CD14-positive monocyte (primary cell): ENCODE measurements at regions not wholly inside any gene's neighbourhood (a gene's known extent, or its start where the extent isn't known, plus 50 kb on each side); places are given as distances from the start of the nearest gene placed in this dataset.

Experiments used
- DNase-seq, 3 donors: peaks; one replicate each; pipeline ENCODE4 v3.0.0-alpha.2; 2011 to 2022
- H2AFZ ChIP-seq: 2 replicates; pipeline ENCODE4 v1.6.0; 2012; ENCODE audit warnings: mild to moderate bottlenecking, low read depth, low read length, inconsistent platforms; ENCODE audit not compliant: insufficient read depth, poor library complexity, severe bottlenecking
- H3K27ac ChIP-seq, 2 donors: 1 replicate in 1 of 2; 2 replicates in 1 of 2; pipeline ENCODE4 v1.5.1; 2012 to 2013; ENCODE audit warnings: low read length in 2 of 2, control low read depth in 1 of 2, inconsistent platforms in 1 of 2, low read depth in 1 of 2, mild to moderate bottlenecking in 1 of 2
- H3K27me3 ChIP-seq, 2 donors: one replicate each; pipeline versions ENCODE4 v1.6.0 to v1.6.1; 2011 to 2013; ENCODE audit warnings: low read length in 2 of 2; ENCODE audit not compliant: control insufficient read depth in 2 of 2, insufficient read depth in 2 of 2
- H3K36me3 ChIP-seq, 2 donors: replicated peaks in 1 of 2; 1 replicate in 1 of 2; 2 replicates in 1 of 2; pipeline versions ENCODE4 v1.5.1 to v1.6.1; 2012 to 2013; ENCODE audit warnings: low read length in 2 of 2, control low read depth in 1 of 2, inconsistent platforms in 1 of 2, mild to moderate bottlenecking in 1 of 2; ENCODE audit not compliant: insufficient read depth in 2 of 2, control insufficient read depth in 1 of 2
- H3K4me1 ChIP-seq, 2 donors: 1 replicate in 1 of 2; 2 replicates in 1 of 2; pipeline versions ENCODE4 v1.5.1 to v1.6.1; 2012 to 2013; ENCODE audit warnings: low read length in 2 of 2, control low read depth in 1 of 2, inconsistent platforms in 1 of 2, mild to moderate bottlenecking in 1 of 2, moderate library complexity in 1 of 2; ENCODE audit not compliant: insufficient read depth in 2 of 2, control insufficient read depth in 1 of 2
- H3K4me2 ChIP-seq: replicated peaks from 2 replicates; pipeline ENCODE3; 2012; ENCODE audit warnings: low read length, moderate library complexity, mild to moderate bottlenecking; ENCODE audit not compliant: poor library complexity, severe bottlenecking; ENCODE audit errors: extremely low read depth
- H3K4me3 ChIP-seq, 3 experiments: fragments of 200-600 bp in 1 of 3; sonication (generic) in 1 of 3; replicated peaks in 1 of 3; 1 replicate in 2 of 3; 2 replicates in 1 of 3; pipeline ENCODE4 v1.5.1; 2011 to 2013; ENCODE audit warnings: low read length in 3 of 3, mild to moderate bottlenecking in 3 of 3, control low read depth in 2 of 3, low read depth in 2 of 3, inconsistent platforms in 1 of 3, moderate library complexity in 1 of 3
- H3K79me2 ChIP-seq: 2 replicates; pipeline ENCODE4 v1.6.0; 2012; ENCODE audit warnings: mild to moderate bottlenecking, control low read depth, inconsistent platforms, low read length, moderate library complexity; ENCODE audit not compliant: insufficient read depth
- H3K9ac ChIP-seq: 2 replicates; pipeline ENCODE4 v1.6.0; 2017; ENCODE audit warnings: low read length, mild to moderate bottlenecking; ENCODE audit not compliant: insufficient read depth, poor library complexity, severe bottlenecking
- H3K9me3 ChIP-seq, 2 donors: replicated peaks in 1 of 2; 1 replicate in 1 of 2; 2 replicates in 1 of 2; pipeline versions ENCODE4 v1.5.1 to v1.6.1; 2012 to 2013; ENCODE audit warnings: low read length in 2 of 2, control low read depth in 1 of 2; ENCODE audit not compliant: control insufficient read depth in 1 of 2, insufficient read depth in 1 of 2
- H4K20me1 ChIP-seq: 2 replicates; pipeline ENCODE4 v1.6.0; 2012; ENCODE audit warnings: mild to moderate bottlenecking, low read length, control low read depth, moderate library complexity; ENCODE audit not compliant: insufficient read depth
- H3K27ac Mint-ChIP-seq, 7 donors: one replicate each; pipeline ENCODE4 v1.8.0; 2020; ENCODE audit warnings: mild to moderate bottlenecking in 7 of 7, mixed read lengths in 7 of 7, moderate library complexity in 6 of 7, inconsistent platforms in 2 of 7
- H3K27me3 Mint-ChIP-seq, 3 donors: one replicate each; pipeline ENCODE4 v1.8.0; 2021 to 2022; ENCODE audit warnings: low read depth in 3 of 3, mild to moderate bottlenecking in 3 of 3, mixed read lengths in 3 of 3, moderate library complexity in 3 of 3, inconsistent platforms in 1 of 3
- H3K36me3 Mint-ChIP-seq, 2 donors: one replicate each; pipeline ENCODE4 v1.8.0; 2020; ENCODE audit warnings: mixed read lengths in 2 of 2, inconsistent platforms in 1 of 2, mild to moderate bottlenecking in 1 of 2
- H3K4me1 Mint-ChIP-seq: one replicate; pipeline ENCODE4 v1.8.0; 2020; ENCODE audit warnings: mild to moderate bottlenecking, mixed read lengths
- H3K4me3 Mint-ChIP-seq, 2 donors: one replicate each; pipeline ENCODE4 v1.8.0; 2020; ENCODE audit warnings: mild to moderate bottlenecking in 2 of 2, mixed read lengths in 2 of 2, moderate library complexity in 1 of 2
- H3K9me3 Mint-ChIP-seq, 7 donors: one replicate each; pipeline ENCODE4 v1.8.0; 2020 to 2022; ENCODE audit warnings: mixed read lengths in 7 of 7, mild to moderate bottlenecking in 6 of 7, moderate library complexity in 6 of 7, inconsistent platforms in 2 of 7
- WGBS: methylation state at CpG from one replicate; pipeline ENCODE4 v1.1.5; 2013; ENCODE audit warnings: missing lambda C conversion rate; ENCODE audit not compliant: insufficient coverage; 5-methylcytosine and 5-hydroxymethylcytosine counted together
- intact Hi-C, 2 donors: fragments of 100-400 bp; cut with micrococcal nuclease; formaldehyde crosslinking; loops; one replicate each; pipeline versions ENCODE4 v1.15.0 to v1.15.1; 2023
- TF ChIP-seq, protein P1 (sequence below): fragments of 200-600 bp; IDR thresholded peaks from one replicate; pipeline ENCODE4 v1.8.0; 2022; ENCODE audit warnings: antibody characterized with exemption, mild to moderate bottlenecking

DNA sequence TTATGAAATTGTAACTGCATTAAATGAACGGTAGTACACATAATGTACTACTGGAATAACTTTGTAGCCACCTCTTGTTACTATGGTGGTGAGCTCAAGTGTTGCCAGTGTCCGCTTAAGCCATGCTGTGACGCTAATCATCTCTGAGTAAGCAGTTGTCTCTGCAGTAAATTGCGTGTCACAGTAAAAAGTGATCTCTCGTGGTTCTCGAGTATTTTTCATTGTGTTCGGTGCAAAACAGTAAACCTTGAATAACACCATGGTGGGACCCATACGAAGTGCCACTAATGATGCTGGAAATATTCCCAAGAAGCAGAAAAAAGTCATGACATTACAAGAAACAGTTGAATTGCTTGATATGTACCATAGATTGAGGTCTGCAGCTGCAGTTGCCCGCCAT lies 524.8 kb downstream of the SOX5 start:
- TF ChIP-seq, protein P1, sequence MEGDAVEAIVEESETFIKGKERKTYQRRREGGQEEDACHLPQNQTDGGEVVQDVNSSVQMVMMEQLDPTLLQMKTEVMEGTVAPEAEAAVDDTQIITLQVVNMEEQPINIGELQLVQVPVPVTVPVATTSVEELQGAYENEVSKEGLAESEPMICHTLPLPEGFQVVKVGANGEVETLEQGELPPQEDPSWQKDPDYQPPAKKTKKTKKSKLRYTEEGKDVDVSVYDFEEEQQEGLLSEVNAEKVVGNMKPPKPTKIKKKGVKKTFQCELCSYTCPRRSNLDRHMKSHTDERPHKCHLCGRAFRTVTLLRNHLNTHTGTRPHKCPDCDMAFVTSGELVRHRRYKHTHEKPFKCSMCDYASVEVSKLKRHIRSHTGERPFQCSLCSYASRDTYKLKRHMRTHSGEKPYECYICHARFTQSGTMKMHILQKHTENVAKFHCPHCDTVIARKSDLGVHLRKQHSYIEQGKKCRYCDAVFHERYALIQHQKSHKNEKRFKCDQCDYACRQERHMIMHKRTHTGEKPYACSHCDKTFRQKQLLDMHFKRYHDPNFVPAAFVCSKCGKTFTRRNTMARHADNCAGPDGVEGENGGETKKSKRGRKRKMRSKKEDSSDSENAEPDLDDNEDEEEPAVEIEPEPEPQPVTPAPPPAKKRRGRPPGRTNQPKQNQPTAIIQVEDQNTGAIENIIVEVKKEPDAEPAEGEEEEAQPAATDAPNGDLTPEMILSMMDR = no peak
- Mint-ChIP-seq H3K4me3 (no peak overlapping the region), H3K36me3 (no peaks in the 10 kb centered on the region), H3K9me3 (peaks cover 2 to 17% (median 4%) of the 10 kb centered on the region in 7 donors), H3K27me3 (peaks cover 0 to 3% (median 0%) of the 10 kb centered on the region in 3 donors), H3K27ac (no peak overlapping the region), H3K4me1 (no peaks in the 10 kb centered on the region)
- H3K36me3 ChIP-seq = no peaks in the 10 kb centered on the region
- no peak overlapping the region for H3K27ac ChIP-seq
- intact Hi-C loops = no loop called here
- no peaks in the 10 kb centered on the region for H4K20me1 ChIP-seq
- H3K4me1 ChIP-seq = no peaks in the 10 kb centered on the region
- H3K9ac ChIP-seq = no peak overlapping the region
- H3K4me3 ChIP-seq = no peak overlapping the region
- no peaks in the 10 kb centered on the region for H3K27me3 ChIP-seq
- H3K4me2 ChIP-seq = no peak overlapping the region
- 79% methylated on average over 4 of the region's 9 CpGs for WGBS
- peaks cover 0 to 10% of the 10 kb centered on the region in 2 donors for H3K9me3 ChIP-seq
- no peak overlapping the region for H2AFZ ChIP-seq
- H3K79me2 ChIP-seq = no peaks in the 10 kb centered on the region
- no peak for DNase-seq

DNA sequence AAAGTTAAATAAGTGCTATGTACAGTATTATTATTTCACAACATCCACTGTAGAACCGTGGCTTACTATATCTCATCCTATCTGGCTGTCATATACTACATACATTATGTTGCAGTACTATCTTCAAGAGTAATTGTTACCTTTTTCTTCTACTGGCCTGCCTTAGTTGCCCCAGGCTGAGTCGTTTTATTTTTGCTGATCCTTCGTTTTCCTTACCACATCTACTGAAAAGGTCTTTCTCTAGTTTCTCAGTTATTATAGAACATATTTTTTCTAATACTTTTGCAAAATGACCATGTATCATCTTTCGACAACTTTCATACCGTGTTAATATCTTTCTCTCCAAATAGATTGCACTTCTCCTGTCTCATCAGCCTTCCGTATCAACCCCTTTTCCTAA lies 523.1 kb downstream of the SOX5 start:
- Histone ChIP-seq H3K27me3 (no peaks in the 10 kb centered on the region), H3K4me2 (no peak overlapping the region), H3K4me1 (no peaks in the 10 kb centered on the region), H3K4me3 (no peak overlapping the region), H3K27ac (no peak overlapping the region), H4K20me1 (no peaks in the 10 kb centered on the region), H3K79me2 (no peaks in the 10 kb centered on the region), H3K9ac (no peak overlapping the region), H3K9me3 (peaks cover 0 to 10% of the 10 kb centered on the region in 2 donors), H3K36me3 (no peaks in the 10 kb centered on the region), H2AFZ (no peak overlapping the region)
- intact Hi-C loops = no loop called here
- WGBS = no CpG with 5 or more reads among the region's 6 CpGs
- no peak overlapping the region for H3K4me3 Mint-ChIP-seq
- H3K27me3 Mint-ChIP-seq = peaks cover 0 to 3% (median 0%) of the 10 kb centered on the region in 3 donors
- no peak overlapping the region for H3K27ac Mint-ChIP-seq
- no peaks in the 10 kb centered on the region for H3K36me3 Mint-ChIP-seq
- H3K4me1 Mint-ChIP-seq = no peaks in the 10 kb centered on the region
- DNase-seq = no peak
- TF ChIP-seq, protein P1 = no peak
- peaks cover 0 to 13% (median 3%) of the 10 kb centered on the region in 7 donors for H3K9me3 Mint-ChIP-seq
